HEK293T (cell line): ENCODE measurements at regions not wholly inside any gene's neighbourhood (a gene's known extent, or its start where the extent isn't known, plus 50 kb on each side); places are given as distances from the start of the nearest gene placed in this dataset.

Experiments used
- CTCF ChIA-PET: fragments of 350-600 bp; formaldehyde crosslinking; extraction: SDS; loops from one replicate; lab custom pipeline; 2021; ENCODE audit warnings: antibody characterized with exemption, inconsistent platforms; lab: Yijun Ruan, JAX
- POLR2A ChIA-PET: fragments of 350-600 bp; formaldehyde crosslinking; extraction: SDS; loops from one replicate; lab custom pipeline; 2020; ENCODE audit warnings: antibody characterized with exemption, inconsistent platforms; lab: Yijun Ruan, JAX
- DNase-seq: peaks from one replicate; pipeline ENCODE4 v3.0.0; 2012; ENCODE audit warnings: mixed read lengths; ENCODE audit errors: extremely low spot score
- ARNT ChIP-seq: fragments of 450-650 bp; IDR thresholded peaks from 2 replicates; pipeline ENCODE4 v1.6.1; 2017; ENCODE audit warnings: mild to moderate bottlenecking
- BHLHE40 ChIP-seq: fragments of 450-650 bp; IDR thresholded peaks from 2 replicates; pipeline ENCODE4 v1.6.1; 2016; ENCODE audit warnings: mild to moderate bottlenecking, moderate library complexity, borderline replicate concordance
- CTBP1 ChIP-seq: fragments of 450-650 bp; IDR thresholded peaks from 2 replicates; pipeline ENCODE4 v1.6.1; 2016; ENCODE audit warnings: borderline replicate concordance
- ELF4 ChIP-seq: fragments of 450-650 bp; IDR thresholded peaks from 2 replicates; pipeline ENCODE4 v1.6.1; 2017; ENCODE audit warnings: antibody characterized with exemption
- FOXA1 ChIP-seq: fragments of 450-650 bp; IDR thresholded peaks from 2 replicates; pipeline ENCODE4 v1.6.1; 2016; ENCODE audit warnings: mild to moderate bottlenecking
- FOXK2 ChIP-seq: fragments of 450-650 bp; IDR thresholded peaks from 2 replicates; pipeline ENCODE4 v1.6.1; 2016; ENCODE audit warnings: mild to moderate bottlenecking
- FOXM1 ChIP-seq: fragments of 450-650 bp; IDR thresholded peaks from 2 replicates; pipeline ENCODE4 v1.6.1; 2017; ENCODE audit warnings: mild to moderate bottlenecking, borderline replicate concordance
- HDGF ChIP-seq: fragments of 450-650 bp; IDR thresholded peaks from 2 replicates; pipeline ENCODE4 v1.6.1; 2017; ENCODE audit warnings: antibody characterized with exemption, borderline replicate concordance
- L3MBTL2 ChIP-seq: fragments of 450-650 bp; conservative IDR thresholded peaks from 2 replicates; pipeline ENCODE4 v1.6.1; 2016; ENCODE audit warnings: mild to moderate bottlenecking
- LEF1 ChIP-seq: fragments of 450-650 bp; IDR thresholded peaks from 2 replicates; pipeline ENCODE4 v1.6.1; 2017; ENCODE audit warnings: mild to moderate bottlenecking, borderline replicate concordance
- NFRKB ChIP-seq: fragments of 450-650 bp; IDR thresholded peaks from 2 replicates; pipeline ENCODE4 v1.6.1; 2016; ENCODE audit warnings: mild to moderate bottlenecking, moderate library complexity
- SP1 ChIP-seq: fragments of 450-650 bp; IDR thresholded peaks from 2 replicates; pipeline ENCODE4 v1.6.1; 2017
- SUZ12 ChIP-seq: fragments of 450-650 bp; IDR thresholded peaks from 2 replicates; pipeline ENCODE4 v1.6.1; 2016; ENCODE audit warnings: mild to moderate bottlenecking
- TARDBP ChIP-seq: fragments of 450-650 bp; IDR thresholded peaks from 2 replicates; pipeline ENCODE4 v1.6.1; 2016
- ZNF384 ChIP-seq: fragments of 450-650 bp; IDR thresholded peaks from 2 replicates; pipeline ENCODE4 v1.6.1; 2016
- TF ChIP-seq, protein P1 (sequence below): fragments of 450-650 bp; IDR thresholded peaks from 2 replicates; pipeline ENCODE4 v1.6.1; 2016

DNA sequence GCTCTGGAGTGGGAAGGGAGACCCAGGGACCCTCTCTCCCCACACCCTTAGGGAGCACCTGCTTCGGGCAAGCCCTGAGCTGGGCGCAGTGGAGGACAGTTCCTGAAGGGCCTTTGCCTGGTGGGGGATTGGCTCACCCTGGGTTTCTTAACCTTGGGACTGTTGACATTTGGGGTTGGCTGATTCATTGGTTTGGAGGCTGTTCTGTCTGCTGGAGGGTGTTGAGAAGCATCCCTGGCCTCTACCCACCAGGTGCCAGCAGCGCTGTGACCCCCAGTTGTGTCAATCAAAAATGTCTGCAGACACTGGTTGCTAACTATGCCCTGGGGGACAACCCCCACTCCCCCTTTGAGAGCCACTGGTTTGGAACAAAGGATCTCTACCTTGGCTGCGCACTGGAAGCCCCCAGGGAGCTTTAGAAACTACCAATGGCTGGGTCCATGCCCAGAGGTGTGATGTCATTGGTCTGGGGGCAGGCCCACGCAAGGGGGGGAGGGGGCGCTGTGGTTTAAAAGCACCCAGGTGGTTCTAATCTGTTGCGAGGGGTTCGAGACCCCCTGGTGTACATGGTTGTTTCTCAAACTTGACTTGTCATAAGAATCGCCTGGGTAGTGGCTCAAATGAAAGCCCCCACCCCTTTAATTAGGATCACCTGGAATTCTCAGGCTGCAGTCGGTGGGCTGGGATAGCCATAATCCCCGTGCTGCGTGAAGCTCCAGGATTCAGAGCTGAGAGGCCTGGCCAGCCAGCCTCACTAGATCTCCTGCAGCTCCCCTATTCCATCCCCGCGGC, 151.9 kb upstream of the GSE1 start:
- ChIA-PET CTCF (interaction anchor here (0.7 to 2.0 kb wide), 8 partner anchors 11 to 155 kb away, joined by 3 to 10 read pairs (median 5); no protein-coding TSS in a partner anchor), POLR2A (interaction anchor here (0.8 to 1.9 kb wide), 6 partner anchors 12 to 152 kb away, joined by 3 to 5 read pairs (median 4); partner anchors contain the start of gene GSE1)
- DNase-seq: no peak
- no peak for TF ChIP-seq FOXM1
- TF ChIP-seq ARNT: no peak
- TF ChIP-seq SP1: no peak
- TF ChIP-seq NFRKB: no peak
- no peak for TF ChIP-seq HDGF
- TF ChIP-seq BHLHE40: no peak
- TF ChIP-seq, protein P1, sequence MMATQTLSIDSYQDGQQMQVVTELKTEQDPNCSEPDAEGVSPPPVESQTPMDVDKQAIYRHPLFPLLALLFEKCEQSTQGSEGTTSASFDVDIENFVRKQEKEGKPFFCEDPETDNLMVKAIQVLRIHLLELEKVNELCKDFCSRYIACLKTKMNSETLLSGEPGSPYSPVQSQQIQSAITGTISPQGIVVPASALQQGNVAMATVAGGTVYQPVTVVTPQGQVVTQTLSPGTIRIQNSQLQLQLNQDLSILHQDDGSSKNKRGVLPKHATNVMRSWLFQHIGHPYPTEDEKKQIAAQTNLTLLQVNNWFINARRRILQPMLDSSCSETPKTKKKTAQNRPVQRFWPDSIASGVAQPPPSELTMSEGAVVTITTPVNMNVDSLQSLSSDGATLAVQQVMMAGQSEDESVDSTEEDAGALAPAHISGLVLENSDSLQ: no peak; the same call in 1 of the 2 replicates
- no peak for TF ChIP-seq FOXK2
- no peak for TF ChIP-seq CTBP1
- TF ChIP-seq ZNF384: no peak
- no peak for TF ChIP-seq SUZ12
- no peak for TF ChIP-seq ELF4
- TF ChIP-seq TARDBP: no peak

DNA sequence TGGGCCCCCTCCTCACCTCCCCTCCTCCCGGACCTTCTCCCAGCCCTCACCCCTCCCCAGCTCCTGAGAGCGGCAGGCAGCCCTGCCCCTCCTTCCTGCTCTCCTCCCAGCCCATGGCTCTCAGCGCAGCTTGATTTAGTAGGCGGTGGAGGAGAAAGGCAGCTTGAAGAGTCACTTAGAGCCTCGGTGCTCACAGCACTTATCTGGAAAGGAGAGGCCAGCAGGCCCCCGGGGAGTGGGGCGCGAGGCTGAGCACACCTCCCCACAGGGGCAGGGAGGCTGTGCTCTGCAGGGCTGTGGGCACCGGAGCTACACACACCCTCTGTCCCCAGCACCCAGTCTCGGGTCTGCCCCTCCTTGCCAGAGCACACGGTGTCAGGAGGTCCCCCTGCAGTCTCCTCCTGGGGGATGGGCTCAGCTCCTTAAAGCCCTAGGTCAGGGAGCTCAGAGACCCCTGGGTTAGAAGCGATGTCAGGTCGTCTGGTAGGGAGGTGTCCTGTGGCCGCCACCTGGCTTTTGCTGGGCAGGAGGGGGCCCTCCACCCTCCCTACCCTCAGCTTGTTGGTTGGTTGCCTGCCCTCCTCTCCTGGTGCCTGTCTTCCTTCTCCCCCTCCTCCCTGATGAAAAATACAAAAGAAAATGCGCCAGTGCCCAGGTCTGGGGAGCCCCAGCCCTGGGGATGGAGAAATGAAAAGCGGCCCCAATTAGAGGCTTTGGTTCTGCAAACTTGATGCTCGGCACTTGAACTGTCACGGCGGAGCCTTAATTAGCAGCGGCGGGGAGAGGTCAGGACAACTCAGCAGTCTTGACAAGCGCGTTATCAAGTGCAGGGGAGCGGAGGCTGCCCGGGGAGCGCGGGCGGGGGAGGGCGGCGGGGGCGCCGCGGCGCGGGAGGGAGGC, 151.1 kb upstream of the GSE1 start:
- DNase-seq: peak; percentile 63
- POLR2A ChIA-PET: interaction anchor here (0.8 to 1.9 kb wide), 6 partner anchors 13 to 151 kb away, joined by 3 to 5 read pairs (median 4); partner anchors contain the start of gene GSE1

DNA sequence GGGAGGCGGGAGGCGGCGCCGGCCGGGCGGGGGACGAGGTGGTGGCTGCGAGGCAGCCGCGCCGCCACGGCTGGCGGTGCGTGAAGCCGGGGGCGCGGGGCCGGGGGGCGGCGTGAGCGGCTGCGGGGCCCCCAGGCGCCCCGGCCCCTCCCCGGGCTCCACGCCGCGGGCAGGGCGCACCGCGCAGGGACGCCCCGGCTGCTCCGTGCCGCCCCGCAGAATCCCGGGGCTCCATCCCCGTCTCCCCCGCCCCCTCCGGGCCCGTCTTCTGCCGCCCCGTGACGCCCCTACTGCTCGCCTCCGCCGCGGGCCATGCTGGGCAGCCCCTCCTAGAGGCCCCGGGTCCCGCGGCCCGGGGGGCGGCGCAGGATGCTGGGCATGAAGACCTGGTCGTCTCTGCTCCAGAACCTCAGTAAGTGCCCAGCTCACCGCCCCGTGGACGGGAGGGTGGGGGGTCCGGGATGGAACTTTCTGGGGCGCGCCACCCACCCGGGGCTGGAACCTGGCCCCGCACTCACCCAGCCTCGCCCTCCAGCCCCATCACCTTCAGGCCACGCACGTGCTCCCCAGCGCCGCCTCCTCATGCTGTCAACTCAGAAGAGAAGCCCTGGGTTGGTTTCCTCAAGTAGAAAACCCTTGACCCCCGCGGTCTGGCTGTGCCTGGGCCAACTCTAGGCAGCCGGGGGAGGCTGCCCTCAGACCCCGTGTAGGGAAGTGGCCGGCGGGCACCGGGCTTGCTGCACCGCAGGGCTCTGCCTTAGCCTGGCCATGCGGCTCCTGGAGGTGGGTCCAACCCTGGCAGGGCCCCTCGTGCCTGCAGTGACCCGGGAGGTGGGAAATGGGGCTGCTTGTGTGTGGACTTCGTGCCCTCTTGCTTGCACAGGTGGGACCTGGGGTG, 150.2 kb upstream of the GSE1 start:
- ChIA-PET POLR2A (interaction anchor here (1.9 kb wide), 1 partner anchor 14 kb away, joined by 5 read pairs; no protein-coding TSS in a partner anchor), CTCF (interaction anchor here (1.3 to 1.8 kb wide), 2 partner anchors 21 to 42 kb away, joined by 7 read pairs; no protein-coding TSS in a partner anchor)
- DNase-seq: no peak
- TF ChIP-seq FOXM1 (no peak), BHLHE40 (no peak), LEF1 (no peak), SP1 (no peak), CTBP1 (no peak), TARDBP (no peak), SUZ12 (no peak)

More for the DNA sequence above, 151.1 kb upstream of the GSE1 start:
- no peak for TF ChIP-seq ELF4
- no peak for TF ChIP-seq FOXK2
- no peak for TF ChIP-seq FOXM1
- TF ChIP-seq BHLHE40: no peak
- TF ChIP-seq SP1: no peak
- TF ChIP-seq, protein P1: no peak; the same call in 1 of the 2 replicates
- TF ChIP-seq ARNT: no peak
- TF ChIP-seq TARDBP: no peak
- TF ChIP-seq SUZ12: no peak
- TF ChIP-seq ZNF384: no peak
- no peak for TF ChIP-seq HDGF
- TF ChIP-seq NFRKB: no peak
- no peak for TF ChIP-seq L3MBTL2
- no peak for TF ChIP-seq LEF1
- no peak for TF ChIP-seq FOXA1
- no peak for TF ChIP-seq CTBP1
- CTCF ChIA-PET: interaction anchor here (0.7 to 2.0 kb wide), 6 partner anchors 10 to 154 kb away, joined by 3 to 10 read pairs (median 6); no protein-coding TSS in a partner anchor

DNA sequence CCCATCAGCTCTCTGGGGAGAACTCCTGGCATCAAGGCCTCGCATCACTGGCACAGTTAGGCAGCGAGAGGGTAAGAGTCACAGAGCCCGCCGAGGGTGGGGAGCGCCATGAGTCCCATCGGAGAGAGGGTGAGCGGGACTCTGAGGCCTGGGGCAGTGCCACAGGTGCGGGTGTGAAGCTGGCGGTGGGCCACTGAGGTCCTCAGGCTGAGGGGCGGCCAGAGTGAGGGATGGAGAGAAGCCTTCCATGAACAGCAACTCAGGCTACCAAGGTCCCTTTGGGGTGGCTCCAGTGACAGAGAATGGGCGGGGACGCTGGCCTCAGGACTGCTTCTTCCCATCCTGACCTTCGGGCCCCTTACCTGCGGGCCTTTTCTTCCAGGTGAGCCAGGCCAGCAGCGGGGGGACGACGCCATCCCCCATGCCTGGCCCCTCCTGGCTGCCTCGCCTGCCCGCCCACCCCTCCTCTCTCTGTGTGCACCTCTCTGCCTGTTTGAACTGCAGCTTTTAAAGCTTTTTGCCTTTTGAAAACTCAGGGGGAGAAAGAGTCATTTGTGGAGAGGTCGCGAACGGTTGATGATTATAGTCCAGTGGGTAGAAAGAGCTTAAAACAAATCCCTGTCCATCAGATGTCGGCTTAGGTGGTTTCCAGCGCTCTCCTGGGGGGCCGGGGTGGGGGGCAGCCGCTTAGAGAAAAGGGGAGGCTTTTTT, 149.3 kb upstream of the GSE1 start:
- ChIA-PET CTCF (interaction anchor here (1.1 kb wide), 1 partner anchor 189 kb away, joined by 3 read pairs; no protein-coding TSS in a partner anchor), POLR2A (no interaction called here)

More for the DNA sequence above, 149.3 kb upstream of the GSE1 start:
- no peak for DNase-seq
- TF ChIP-seq CTBP1 (no peak), FOXM1 (no peak), HDGF (no peak), TARDBP (no peak), SP1 (no peak), FOXA1 (no peak), ELF4 (no peak), ARNT (no peak), NFRKB (no peak), LEF1 (no peak)
